WERI-Rb-1 (cell line): ENCODE measurements at regions not wholly inside any gene's neighbourhood (a gene's known extent, or its start where the extent isn't known, plus 50 kb on each side); places are given as distances from the start of the nearest gene placed in this dataset.

Source experiments
- DNase-seq: peaks from one replicate; pipeline ENCODE4 v3.0.0-alpha.2; 2020
- H3K27ac ChIP-seq: fragments of 250-450 bp; sonication (Bioruptor Pico); 2 replicates; pipeline ENCODE4 v1.5.1; 2020; ENCODE audit warnings: mild to moderate bottlenecking, moderate library complexity
- H3K27me3 ChIP-seq: fragments of 250-450 bp; sonication (Bioruptor Pico); 2 replicates; pipeline ENCODE4 v1.5.1; 2021; ENCODE audit warnings: mild to moderate bottlenecking, low read depth, moderate library complexity; ENCODE audit not compliant: insufficient read depth, severe bottlenecking
- H3K36me3 ChIP-seq: fragments of 250-450 bp; sonication (Bioruptor Pico); 2 replicates; pipeline ENCODE4 v1.5.1; 2020; ENCODE audit warnings: mild to moderate bottlenecking, moderate library complexity
- H3K4me3 ChIP-seq: 2 replicates; pipeline ENCODE4 v1.5.1; 2011; ENCODE audit warnings: low read depth, mild to moderate bottlenecking, control low read depth, low read length
- H3K9me3 ChIP-seq: fragments of 250-450 bp; sonication (Bioruptor Pico); 2 replicates; pipeline ENCODE4 v1.5.1; 2021; ENCODE audit warnings: mild to moderate bottlenecking, moderate library complexity; ENCODE audit not compliant: severe bottlenecking
- CTCF ChIP-seq: IDR thresholded peaks from 2 replicates; pipeline ENCODE4 v1.5.1; 2011; ENCODE audit warnings: low read depth, mild to moderate bottlenecking, control low read depth, inconsistent platforms, low read length

- no peaks in the 10 kb centered on the region for H3K36me3 ChIP-seq
- H3K4me3 ChIP-seq: no peak overlapping the region
- no peak overlapping the region for H3K27ac ChIP-seq
- H3K9me3 ChIP-seq: no peaks in the 10 kb centered on the region
- no peaks in the 10 kb centered on the region for H3K27me3 ChIP-seq
- DNase-seq: no peak
- TF ChIP-seq CTCF: no peak
These were observed 476.8 kb downstream of the CETN3 start for GRCh38 chr5:89932771-89933181.

- no peak overlapping the region for H3K4me3 ChIP-seq
- H3K27me3 ChIP-seq: no peaks in the 10 kb centered on the region
- no peak for DNase-seq
- H3K9me3 ChIP-seq: no peaks in the 10 kb centered on the region
- TF ChIP-seq CTCF: no peak
- no peaks in the 10 kb centered on the region for H3K36me3 ChIP-seq
- no peak overlapping the region for H3K27ac ChIP-seq
These were observed 478.8 kb downstream of the CETN3 start for GRCh38 chr5:89930591-89931392.

DNA sequence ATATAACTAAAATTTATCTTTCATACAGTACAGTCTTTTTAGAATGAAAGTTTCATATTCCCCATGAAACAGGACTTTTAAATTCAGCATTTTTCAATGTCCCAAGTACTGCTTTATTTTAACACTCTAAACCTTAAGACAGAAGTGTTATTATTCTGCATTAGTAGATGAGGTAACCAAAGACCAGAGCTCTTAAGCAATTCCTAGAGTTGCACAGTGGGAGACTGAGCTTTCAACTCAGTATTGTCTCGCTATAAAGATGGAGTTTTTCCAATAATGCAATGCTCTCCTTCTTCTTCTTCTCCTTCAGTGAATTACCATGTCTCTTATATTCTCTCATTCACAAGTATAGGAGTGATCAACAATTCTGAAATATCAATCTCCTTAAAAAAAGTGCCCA, 479.7 kb downstream of the CETN3 start:
- Histone ChIP-seq H3K27ac (no peak overlapping the region), H3K9me3 (no peaks in the 10 kb centered on the region), H3K27me3 (no peaks in the 10 kb centered on the region), H3K4me3 (no peak overlapping the region), H3K36me3 (no peaks in the 10 kb centered on the region)
- TF ChIP-seq CTCF: no peak
- no peak for DNase-seq

GRCh38 chr5:89929173-89929572, 480.4 kb downstream of the CETN3 start:
- H3K4me3 ChIP-seq: no peak overlapping the region
- H3K9me3 ChIP-seq: no peaks in the 10 kb centered on the region
- no peak for TF ChIP-seq CTCF
- no peaks in the 10 kb centered on the region for H3K27me3 ChIP-seq
- DNase-seq: no peak
- H3K36me3 ChIP-seq: no peaks in the 10 kb centered on the region
- H3K27ac ChIP-seq: no peak overlapping the region

DNA sequence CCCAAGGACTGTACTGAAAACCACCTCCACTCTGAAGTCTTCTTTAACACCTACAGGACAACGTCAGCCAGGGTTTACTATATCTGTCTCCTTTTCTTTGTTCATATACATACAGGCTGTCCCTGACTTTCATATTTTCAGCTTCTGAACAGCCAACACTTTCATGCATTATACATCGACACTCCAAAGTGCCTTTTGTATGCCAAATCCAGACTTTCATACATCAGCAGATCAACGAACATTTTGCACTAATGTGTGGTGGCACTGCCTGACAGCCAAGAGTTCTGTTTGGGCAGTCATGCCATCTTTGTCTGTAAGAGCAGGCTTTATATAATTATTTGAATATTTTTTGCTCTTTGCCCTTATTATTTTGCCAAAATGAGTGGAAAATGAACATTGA, 487.4 kb downstream of the CETN3 start:
- Histone ChIP-seq H3K27me3 (no peaks in the 10 kb centered on the region), H3K36me3 (no peaks in the 10 kb centered on the region), H3K27ac (no peak overlapping the region), H3K4me3 (no peak overlapping the region), H3K9me3 (no peaks in the 10 kb centered on the region)
- no peak for DNase-seq
- TF ChIP-seq CTCF: no peak

GRCh38 chr5:89917112-89917511, 492.4 kb downstream of the CETN3 start:
- no peaks in the 10 kb centered on the region for H3K36me3 ChIP-seq
- H3K9me3 ChIP-seq: no peaks in the 10 kb centered on the region
- no peaks in the 10 kb centered on the region for H3K27me3 ChIP-seq
- H3K27ac ChIP-seq: no peak overlapping the region
- TF ChIP-seq CTCF: no peak
- no peak for DNase-seq
- H3K4me3 ChIP-seq: no peak overlapping the region
